Neural cell (in vitro differentiated cells): ENCODE measurements at regions not wholly inside any gene's neighbourhood (a gene's known extent, or its start where the extent isn't known, plus 50 kb on each side); places are given as distances from the start of the nearest gene placed in this dataset.
A peak's percentile ranks its signal among the peaks of the same experiment; 100 is the strongest.

Experiments
- H2AFZ ChIP-seq: fragments of 200-600, 300-800 bp; sonication (generic), shearing (Covaris generic); 2 replicates; pipeline ENCODE4 v1.6.0; 2014; ENCODE audit warnings: low read depth, mild to moderate bottlenecking, antibody characterized with exemption, low read length, moderate library complexity
- H3F3A ChIP-seq: fragments of 200-600 bp; shearing (Covaris generic); 2 replicates; pipeline ENCODE4 v1.6.1; 2016; ENCODE audit warnings: mild to moderate bottlenecking, moderate library complexity, mixed read lengths, antibody characterized with exemption, low read length; ENCODE audit not compliant: insufficient read depth, poor library complexity, severe bottlenecking
- H3K27ac ChIP-seq: fragments of 200-600, 300-800 bp; sonication (generic), shearing (Covaris generic); 2 replicates; pipeline ENCODE4 v1.5.1; 2014; ENCODE audit warnings: mild to moderate bottlenecking, low read length, moderate library complexity
- H3K27me3 ChIP-seq: fragments of 300-800, 200-600 bp; sonication (generic), shearing (Covaris generic); 2 replicates; pipeline ENCODE4 v1.6.0; 2014; ENCODE audit warnings: mild to moderate bottlenecking, low read depth, low read length, moderate library complexity; ENCODE audit not compliant: insufficient read depth
- H3K36me3 ChIP-seq: fragments of 300-800, 200-600 bp; sonication (generic), shearing (Covaris generic); 2 replicates; pipeline ENCODE4 v1.5.1; 2014; ENCODE audit warnings: mild to moderate bottlenecking, antibody characterized with exemption, low read length, moderate library complexity; ENCODE audit not compliant: insufficient read depth
- H3K4me2 ChIP-seq: fragments of 300-800, 200-600 bp; sonication (generic), shearing (Covaris generic); 2 replicates; pipeline ENCODE4 v1.6.0; 2014; ENCODE audit warnings: mild to moderate bottlenecking, low read length
- H3K4me3 ChIP-seq: fragments of 300-800, 200-600 bp; sonication (generic), shearing (Covaris generic); 2 replicates; pipeline ENCODE4 v1.5.1; 2014; ENCODE audit warnings: mild to moderate bottlenecking, low read length, moderate library complexity
- H3K79me2 ChIP-seq: fragments of 200-600 bp; shearing (Covaris generic); replicated peaks from 2 replicates; pipeline ENCODE4 v1.6.0; 2014; ENCODE audit warnings: mild to moderate bottlenecking, low read length, moderate library complexity; ENCODE audit not compliant: insufficient read depth
- H3K9ac ChIP-seq: fragments of 300-800, 200-600 bp; sonication (generic), shearing (Covaris generic); 2 replicates; pipeline ENCODE4 v1.6.1; 2016; ENCODE audit warnings: mild to moderate bottlenecking, low read length, mixed read lengths
- H3K9me2 ChIP-seq: fragments of 200-600 bp; shearing (Covaris generic); 2 replicates; pipeline ENCODE4 v1.6.1; 2016; ENCODE audit warnings: mild to moderate bottlenecking, low read length, mixed read lengths; ENCODE audit not compliant: insufficient read depth
- H3K9me3 ChIP-seq: fragments of 200-600, 300-800 bp; sonication (generic), shearing (Covaris generic); 2 replicates; pipeline ENCODE4 v1.6.1; 2016; ENCODE audit warnings: mild to moderate bottlenecking, mixed run types, low read length, moderate library complexity, mixed read lengths
- H4K20me1 ChIP-seq: fragments of 200-600 bp; shearing (Covaris generic); 2 replicates; pipeline ENCODE4 v1.6.1; 2016; ENCODE audit warnings: mild to moderate bottlenecking, mixed run types; ENCODE audit not compliant: insufficient read depth
- EP300 ChIP-seq: fragments of 450-650 bp; conservative IDR thresholded peaks from 2 replicates; pipeline ENCODE4 v1.6.1; 2014; ENCODE audit warnings: antibody characterized with exemption, mild to moderate bottlenecking, moderate library complexity; ENCODE audit not compliant: poor library complexity, severe bottlenecking
- EZH2 ChIP-seq: fragments of 200-600, 300-800 bp; shearing (Covaris generic), sonication (generic); IDR thresholded peaks from 2 replicates; pipeline ENCODE4 v1.6.1; 2014; ENCODE audit warnings: antibody characterized with exemption, low read length, borderline replicate concordance, mild to moderate bottlenecking; ENCODE audit not compliant: insufficient read depth, poor library complexity, severe bottlenecking
- MXI1 ChIP-seq: fragments of 450-650 bp; conservative IDR thresholded peaks from 2 replicates; pipeline ENCODE4 v1.6.1; 2014; ENCODE audit warnings: antibody characterized with exemption, mild to moderate bottlenecking; ENCODE audit not compliant: poor library complexity, severe bottlenecking
- POLR2AphosphoS5 ChIP-seq: IDR thresholded peaks from 2 replicates; pipeline ENCODE4 v1.6.1; 2012
- RAD21 ChIP-seq: fragments of 450-650 bp; conservative IDR thresholded peaks from 2 replicates; pipeline ENCODE4 v1.6.1; 2014; ENCODE audit warnings: antibody characterized with exemption, mild to moderate bottlenecking, moderate library complexity
- SMC3 ChIP-seq: fragments of 450-650 bp; conservative IDR thresholded peaks from 2 replicates; pipeline ENCODE4 v1.6.1; 2014; ENCODE audit warnings: antibody characterized with exemption, mild to moderate bottlenecking, moderate library complexity; ENCODE audit not compliant: poor library complexity
- TAF1 ChIP-seq: IDR thresholded peaks from 2 replicates; pipeline ENCODE4 v1.6.1; 2012; ENCODE audit warnings: low read depth
- TF ChIP-seq, protein P1 (sequence below): fragments of 450-650 bp; IDR thresholded peaks from 2 replicates; pipeline ENCODE4 v1.5.1; 2014; ENCODE audit warnings: antibody characterized with exemption, mild to moderate bottlenecking, moderate library complexity; ENCODE audit not compliant: poor library complexity, severe bottlenecking
- TF ChIP-seq, protein P2 (sequence below): IDR thresholded peaks from 2 replicates; pipeline ENCODE4 v1.6.1; 2012; ENCODE audit warnings: borderline replicate concordance

DNA sequence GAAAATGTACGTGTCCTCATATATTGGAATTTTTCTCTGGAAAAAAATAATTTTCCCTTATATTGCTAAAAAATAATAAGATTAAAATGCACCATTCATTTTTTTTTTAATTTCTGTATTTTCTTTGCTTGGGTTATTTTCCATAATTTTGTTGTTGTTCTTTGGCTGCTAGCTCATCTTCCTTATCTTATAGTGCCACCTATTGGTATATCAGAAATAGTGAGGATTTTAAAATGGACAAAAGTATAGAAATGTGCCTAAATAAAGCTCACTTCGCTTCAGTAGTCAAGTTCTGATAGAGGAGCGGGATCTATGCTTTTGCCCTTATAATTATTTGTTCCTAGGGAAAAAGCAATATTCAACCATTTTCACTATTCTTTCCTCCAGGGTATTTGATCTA lies 134.8 kb downstream of the NAP1L3 start:
- Histone ChIP-seq H3K4me2 (no peak overlapping the region), H3K9ac (no peak overlapping the region), H4K20me1 (no peaks in the 10 kb centered on the region), H3K27ac (no peak overlapping the region), H3K9me2 (no peaks in the 10 kb centered on the region), H3K36me3 (no peaks in the 10 kb centered on the region), H2AFZ (no peak overlapping the region), H3K27me3 (no peaks in the 10 kb centered on the region), H3K79me2 (no peaks in the 10 kb centered on the region), H3K9me3 (no peaks in the 10 kb centered on the region), H3K4me3 (no peak overlapping the region), H3F3A (no peaks in the 10 kb centered on the region)
- peak; percentile 78 for TF ChIP-seq RAD21
- TF ChIP-seq EZH2 = no peak
- no peak for TF ChIP-seq EP300
- TF ChIP-seq MXI1 = no peak
- peak; percentile 65 for TF ChIP-seq SMC3
- TF ChIP-seq, protein P1, sequence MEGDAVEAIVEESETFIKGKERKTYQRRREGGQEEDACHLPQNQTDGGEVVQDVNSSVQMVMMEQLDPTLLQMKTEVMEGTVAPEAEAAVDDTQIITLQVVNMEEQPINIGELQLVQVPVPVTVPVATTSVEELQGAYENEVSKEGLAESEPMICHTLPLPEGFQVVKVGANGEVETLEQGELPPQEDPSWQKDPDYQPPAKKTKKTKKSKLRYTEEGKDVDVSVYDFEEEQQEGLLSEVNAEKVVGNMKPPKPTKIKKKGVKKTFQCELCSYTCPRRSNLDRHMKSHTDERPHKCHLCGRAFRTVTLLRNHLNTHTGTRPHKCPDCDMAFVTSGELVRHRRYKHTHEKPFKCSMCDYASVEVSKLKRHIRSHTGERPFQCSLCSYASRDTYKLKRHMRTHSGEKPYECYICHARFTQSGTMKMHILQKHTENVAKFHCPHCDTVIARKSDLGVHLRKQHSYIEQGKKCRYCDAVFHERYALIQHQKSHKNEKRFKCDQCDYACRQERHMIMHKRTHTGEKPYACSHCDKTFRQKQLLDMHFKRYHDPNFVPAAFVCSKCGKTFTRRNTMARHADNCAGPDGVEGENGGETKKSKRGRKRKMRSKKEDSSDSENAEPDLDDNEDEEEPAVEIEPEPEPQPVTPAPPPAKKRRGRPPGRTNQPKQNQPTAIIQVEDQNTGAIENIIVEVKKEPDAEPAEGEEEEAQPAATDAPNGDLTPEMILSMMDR = peak; percentile 68
- no peak for TF ChIP-seq POLR2AphosphoS5
- no peak for TF ChIP-seq TAF1

DNA sequence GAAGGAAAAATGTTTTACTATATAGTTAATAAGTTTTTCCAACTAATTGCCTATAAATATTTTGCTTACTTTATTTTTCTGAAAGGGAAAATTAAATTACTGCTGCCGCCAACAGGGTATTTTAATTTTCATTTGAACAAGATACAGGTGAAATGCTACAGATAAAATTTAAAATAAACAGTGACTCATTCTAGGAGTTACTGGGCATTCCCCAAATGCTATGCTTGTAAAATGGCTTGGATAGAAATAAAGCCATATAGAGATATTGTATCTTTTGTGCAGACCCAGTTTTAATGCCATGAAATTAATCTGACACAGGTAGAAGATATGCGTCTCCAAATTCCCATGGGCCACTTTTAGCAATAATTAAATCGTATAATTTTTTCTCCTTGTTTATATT lies 144.5 kb downstream of the NAP1L3 start:
- H3K36me3 ChIP-seq = no peaks in the 10 kb centered on the region

More for the DNA sequence above, 144.5 kb downstream of the NAP1L3 start:
- no peak overlapping the region for H2AFZ ChIP-seq
- no peaks in the 10 kb centered on the region for H3F3A ChIP-seq
- no peaks in the 10 kb centered on the region for H3K79me2 ChIP-seq
- TF ChIP-seq EZH2 (no peak), TAF1 (no peak), MXI1 (no peak), SMC3 (no peak), EP300 (no peak), POLR2AphosphoS5 (no peak), RAD21 (no peak)
- TF ChIP-seq, protein P1 = no peak
- TF ChIP-seq, protein P2, sequence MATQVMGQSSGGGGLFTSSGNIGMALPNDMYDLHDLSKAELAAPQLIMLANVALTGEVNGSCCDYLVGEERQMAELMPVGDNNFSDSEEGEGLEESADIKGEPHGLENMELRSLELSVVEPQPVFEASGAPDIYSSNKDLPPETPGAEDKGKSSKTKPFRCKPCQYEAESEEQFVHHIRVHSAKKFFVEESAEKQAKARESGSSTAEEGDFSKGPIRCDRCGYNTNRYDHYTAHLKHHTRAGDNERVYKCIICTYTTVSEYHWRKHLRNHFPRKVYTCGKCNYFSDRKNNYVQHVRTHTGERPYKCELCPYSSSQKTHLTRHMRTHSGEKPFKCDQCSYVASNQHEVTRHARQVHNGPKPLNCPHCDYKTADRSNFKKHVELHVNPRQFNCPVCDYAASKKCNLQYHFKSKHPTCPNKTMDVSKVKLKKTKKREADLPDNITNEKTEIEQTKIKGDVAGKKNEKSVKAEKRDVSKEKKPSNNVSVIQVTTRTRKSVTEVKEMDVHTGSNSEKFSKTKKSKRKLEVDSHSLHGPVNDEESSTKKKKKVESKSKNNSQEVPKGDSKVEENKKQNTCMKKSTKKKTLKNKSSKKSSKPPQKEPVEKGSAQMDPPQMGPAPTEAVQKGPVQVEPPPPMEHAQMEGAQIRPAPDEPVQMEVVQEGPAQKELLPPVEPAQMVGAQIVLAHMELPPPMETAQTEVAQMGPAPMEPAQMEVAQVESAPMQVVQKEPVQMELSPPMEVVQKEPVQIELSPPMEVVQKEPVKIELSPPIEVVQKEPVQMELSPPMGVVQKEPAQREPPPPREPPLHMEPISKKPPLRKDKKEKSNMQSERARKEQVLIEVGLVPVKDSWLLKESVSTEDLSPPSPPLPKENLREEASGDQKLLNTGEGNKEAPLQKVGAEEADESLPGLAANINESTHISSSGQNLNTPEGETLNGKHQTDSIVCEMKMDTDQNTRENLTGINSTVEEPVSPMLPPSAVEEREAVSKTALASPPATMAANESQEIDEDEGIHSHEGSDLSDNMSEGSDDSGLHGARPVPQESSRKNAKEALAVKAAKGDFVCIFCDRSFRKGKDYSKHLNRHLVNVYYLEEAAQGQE = no peak
- H3K4me3 ChIP-seq = no peak overlapping the region
- no peaks in the 10 kb centered on the region for H3K9me2 ChIP-seq
- H4K20me1 ChIP-seq = no peaks in the 10 kb centered on the region
- no peaks in the 10 kb centered on the region for H3K9me3 ChIP-seq
- no peak overlapping the region for H3K27ac ChIP-seq
- H3K4me2 ChIP-seq = no peak overlapping the region
- H3K9ac ChIP-seq = no peak overlapping the region
- H3K27me3 ChIP-seq = no peaks in the 10 kb centered on the region
